Kidney capillary endothelial cell (primary cell): ENCODE measurements at regions not wholly inside any gene's neighbourhood (a gene's known extent, or its start where the extent isn't known, plus 50 kb on each side); places are given as distances from the start of the nearest gene placed in this dataset.
"Not testable (repeated sequence)": the region's sequence is repeated elsewhere in the genome, so short reads cannot be mapped to it uniquely, and the experiment has no call there.

Source experiments
- DNase-seq: peaks from one replicate; pipeline ENCODE4 v3.0.0-alpha.2; 2018; ENCODE audit warnings: low spot score

DNA sequence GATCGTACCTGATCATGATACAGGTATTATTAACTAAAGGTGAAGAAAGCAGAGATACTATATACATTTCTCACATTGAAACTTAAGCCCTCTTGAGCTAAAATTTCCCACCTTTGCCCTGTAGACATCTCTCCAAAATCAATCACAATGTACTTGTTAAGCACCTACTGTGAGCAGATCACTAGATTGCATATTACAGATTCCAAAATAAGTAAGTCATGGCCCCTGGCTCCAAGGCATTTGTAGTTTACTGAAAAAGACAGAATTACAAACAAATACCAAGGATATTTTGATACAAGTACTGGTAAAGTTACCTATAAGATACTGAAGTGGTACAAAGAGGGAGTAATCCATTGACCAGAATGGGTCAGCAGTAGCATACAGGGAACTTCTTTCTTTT lies 455.3 kb downstream of the STK39 start:
- no peak for DNase-seq

DNA sequence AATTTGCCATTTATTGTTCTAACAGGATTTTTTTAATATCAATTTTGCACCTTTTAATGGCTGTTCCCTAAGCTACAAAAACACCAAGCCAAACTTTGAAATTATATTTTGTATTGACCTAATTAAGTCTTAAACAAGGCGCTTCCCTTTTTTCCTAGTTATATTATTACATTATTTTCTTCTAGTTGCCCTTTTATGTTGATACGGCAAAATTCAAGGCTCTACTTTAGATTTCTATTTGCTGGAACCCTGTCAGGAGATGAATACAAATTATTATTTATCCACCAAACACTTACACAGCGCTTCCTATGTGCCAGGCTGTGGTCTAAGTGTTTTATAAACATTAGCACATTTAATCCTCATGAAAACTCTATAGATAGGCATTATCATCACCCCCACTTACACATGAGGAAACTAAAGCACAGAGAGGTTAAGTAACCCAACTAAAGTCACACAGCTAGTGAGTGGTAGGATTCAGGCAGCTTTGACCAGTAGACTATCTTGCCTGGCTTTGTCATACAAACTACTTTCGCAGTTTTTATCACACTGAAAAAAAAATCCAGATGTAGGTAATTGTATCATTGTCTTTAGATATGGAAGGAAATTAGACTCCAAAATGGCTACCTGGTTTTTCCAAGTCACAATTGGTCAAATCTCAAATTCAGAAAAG lies 456.5 kb downstream of the STK39 start:
- no peak for DNase-seq

DNA sequence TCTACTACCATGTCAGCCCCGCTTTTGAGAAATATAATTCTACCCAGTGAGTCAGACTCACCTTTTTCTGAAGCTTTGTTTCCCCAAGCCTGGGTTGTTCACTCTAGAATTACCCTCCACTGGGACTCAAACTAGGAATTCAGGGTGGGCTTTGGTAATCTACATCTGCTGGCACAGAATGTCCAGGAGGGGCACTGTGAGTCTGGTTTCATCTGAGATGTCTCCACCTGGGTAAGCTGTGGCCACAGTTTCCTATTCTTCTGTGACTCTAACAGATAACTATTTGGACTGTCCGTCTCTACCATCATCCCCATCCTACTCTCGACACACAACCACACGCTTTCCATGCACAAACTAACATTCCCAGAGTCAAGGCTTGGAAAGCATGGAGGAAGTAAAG lies 457.2 kb downstream of the STK39 start:
- no peak for DNase-seq

DNA sequence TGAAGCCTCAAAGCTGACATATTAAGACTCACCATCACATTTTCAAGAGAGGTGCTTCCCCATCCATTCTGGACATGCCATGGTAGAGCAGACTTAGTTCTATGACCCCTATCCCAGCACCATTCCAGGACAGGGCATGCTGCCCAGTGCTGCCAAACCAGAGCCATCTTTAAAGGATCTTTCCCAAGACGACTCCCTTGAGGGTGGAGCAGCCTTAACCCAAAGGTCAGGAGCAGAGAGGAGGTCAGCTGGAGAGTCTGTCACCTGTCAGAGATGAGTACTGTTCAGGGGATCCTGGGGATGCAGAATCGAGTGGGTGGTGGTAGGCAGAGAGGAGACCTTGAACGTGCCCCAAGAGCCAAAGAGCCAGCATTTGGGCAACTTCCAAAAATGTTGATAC lies 459.8 kb downstream of the STK39 start:
- DNase-seq = no peak

DNA sequence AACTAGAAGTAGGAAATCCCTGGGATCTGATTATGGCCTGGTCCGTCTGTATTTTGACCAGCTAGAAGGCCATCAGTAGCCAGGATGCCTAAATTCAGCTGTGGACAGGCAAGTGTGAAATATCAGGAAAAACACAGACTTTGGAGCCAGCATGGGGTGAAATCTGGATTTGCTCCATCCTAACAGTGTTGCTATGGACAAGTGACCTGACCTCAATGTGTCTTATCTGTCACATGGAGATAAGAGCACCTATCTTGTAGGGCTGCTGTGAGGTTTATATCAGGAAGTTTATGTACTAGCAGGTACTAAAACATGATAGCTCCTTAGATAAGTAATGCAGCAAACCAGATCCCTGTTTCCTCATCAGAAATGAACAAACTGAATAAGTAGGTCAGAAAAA lies 460.4 kb downstream of the STK39 start:
- no peak for DNase-seq

DNA sequence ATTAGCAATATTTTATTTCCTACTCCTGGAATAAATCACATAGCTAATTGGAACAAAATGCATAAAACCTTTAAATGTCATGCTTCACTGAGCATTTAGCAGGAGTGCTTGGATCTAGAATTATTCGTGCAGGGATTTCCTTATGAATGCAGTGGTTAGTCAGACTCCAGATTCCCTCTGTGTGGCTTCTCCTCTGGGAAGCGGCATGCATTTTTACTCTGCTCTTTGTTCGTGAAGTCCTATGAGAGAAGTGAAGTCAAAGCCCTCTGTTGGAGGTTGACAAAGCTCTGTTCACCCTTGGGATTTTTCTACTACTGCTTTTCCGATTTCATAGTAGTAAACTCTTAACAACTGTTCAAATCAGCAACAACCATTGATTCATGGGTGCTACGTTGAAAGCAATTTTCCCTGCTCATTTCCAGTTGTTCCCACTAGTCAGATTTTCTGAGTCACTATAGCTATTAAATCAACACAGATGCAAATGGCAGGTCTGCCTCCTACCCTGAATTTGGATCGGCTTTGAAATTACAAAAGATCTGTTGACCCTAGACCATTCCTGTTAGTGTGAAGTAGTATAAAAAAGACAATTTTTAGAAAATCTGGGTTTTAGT lies 461.7 kb downstream of the STK39 start:
- no peak for DNase-seq

DNA sequence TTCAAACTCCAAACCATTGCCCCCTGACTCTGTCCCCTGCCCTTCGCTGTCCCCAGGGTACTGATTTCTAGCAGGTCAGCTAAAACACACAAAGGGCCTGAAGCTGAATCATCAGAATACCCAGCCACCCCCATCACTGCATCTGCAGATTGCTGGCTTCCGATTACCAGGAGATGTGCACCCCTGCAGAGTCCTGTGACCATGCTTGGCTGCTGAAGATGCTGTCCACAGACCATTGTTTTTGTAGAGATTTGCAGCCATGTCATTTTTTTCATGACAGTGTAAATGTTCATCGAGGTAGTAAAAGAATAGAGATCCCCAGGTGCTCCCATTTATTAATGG lies 463.3 kb downstream of the STK39 start:
- DNase-seq = no peak

DNA sequence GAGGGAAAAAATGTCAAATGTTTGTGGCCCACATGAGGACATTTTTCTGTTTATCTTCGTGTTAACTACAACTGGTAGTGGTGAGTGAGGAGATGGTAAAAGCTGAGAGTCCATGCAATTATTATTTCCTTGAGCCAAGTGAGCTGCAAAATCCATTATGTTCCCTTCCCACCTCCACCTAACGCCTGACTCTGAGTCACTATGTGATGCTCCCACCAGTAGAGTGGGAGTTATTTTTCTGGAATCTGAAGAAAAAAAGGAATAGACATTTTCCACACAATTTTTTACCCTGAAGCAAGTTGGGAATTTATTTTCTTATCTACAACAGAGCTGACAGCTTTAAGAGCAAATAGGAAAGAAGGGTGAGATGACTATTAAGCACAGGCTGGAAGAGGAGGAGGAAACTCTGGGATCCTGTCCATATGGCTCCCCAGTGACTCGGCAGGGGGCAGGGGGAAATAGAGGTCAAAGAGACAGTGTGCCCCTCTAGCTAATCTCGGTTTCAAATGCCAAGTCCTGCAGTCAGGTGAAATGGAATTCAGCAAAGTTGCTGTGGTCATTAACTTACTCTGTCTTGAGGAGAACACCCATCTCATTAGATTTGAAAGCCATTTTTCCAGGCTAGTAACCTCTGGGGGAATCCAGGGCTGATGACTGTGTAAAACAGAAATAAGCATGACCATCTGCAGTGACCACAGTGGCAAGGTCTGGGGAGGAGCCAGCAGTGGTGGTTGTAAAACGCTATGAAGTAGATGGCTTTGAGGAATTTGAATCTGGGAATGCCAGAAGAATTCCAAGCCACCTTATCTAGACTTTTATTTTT lies 463.9 kb downstream of the STK39 start:
- DNase-seq = no peak

DNA sequence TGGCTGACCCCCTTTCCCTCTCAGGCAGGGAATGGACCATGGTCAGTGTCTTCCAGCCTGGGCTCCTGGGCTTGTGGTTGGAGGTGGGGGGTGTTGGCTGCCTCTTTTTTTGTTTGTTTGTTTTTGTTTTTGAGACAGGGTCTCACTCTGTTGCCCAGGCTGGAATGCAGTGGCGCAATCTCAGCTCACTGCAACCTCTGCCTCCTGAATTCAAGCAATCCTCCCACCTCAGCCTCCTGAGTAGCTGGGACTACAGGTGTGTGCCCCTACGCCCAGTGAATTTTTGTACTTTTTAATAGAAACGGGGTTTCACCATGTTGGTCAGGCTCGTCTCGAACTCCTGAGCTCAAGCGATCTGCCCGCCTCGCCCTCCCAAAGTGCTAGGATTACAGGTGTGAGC lies 465.8 kb downstream of the STK39 start:
- not testable (repeated sequence) for DNase-seq

DNA sequence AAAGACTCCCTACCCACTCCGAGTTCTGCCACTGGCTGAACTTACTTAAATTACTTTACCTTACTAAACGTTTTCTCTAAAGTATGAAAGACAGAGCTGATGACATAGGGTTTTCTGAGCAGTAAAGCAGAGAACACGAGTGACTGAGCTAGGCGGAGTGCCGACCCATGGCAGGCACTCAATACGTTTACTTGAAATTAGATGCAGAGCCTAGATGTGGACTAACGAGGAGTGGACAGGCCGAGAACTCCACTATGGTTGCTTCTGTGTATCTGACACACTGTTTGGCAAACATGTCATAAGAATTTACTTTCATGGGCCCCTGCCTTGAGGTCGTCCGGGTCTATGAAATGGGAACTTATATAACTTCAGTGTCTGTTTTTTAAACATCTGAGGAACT lies 471.0 kb downstream of the STK39 start:
- no peak for DNase-seq

DNA sequence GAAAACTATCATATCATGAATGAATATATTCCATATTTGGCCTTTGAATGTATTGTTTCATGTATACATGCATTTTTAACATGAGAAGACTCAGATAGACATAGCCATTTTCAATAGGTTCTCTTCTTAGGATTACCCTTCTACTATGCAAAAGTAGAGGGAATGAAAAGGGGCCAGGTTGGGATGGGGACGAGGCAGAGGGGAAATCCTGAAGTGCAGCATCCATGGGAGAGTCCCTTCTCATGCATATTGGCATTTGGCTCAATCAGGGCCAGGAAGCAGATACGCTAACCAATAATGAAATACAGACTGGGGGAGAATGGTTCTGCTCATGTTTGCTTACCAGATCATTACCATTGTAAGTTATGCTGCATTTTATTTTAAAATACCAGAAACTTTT lies 475.8 kb downstream of the STK39 start:
- no peak for DNase-seq

DNA sequence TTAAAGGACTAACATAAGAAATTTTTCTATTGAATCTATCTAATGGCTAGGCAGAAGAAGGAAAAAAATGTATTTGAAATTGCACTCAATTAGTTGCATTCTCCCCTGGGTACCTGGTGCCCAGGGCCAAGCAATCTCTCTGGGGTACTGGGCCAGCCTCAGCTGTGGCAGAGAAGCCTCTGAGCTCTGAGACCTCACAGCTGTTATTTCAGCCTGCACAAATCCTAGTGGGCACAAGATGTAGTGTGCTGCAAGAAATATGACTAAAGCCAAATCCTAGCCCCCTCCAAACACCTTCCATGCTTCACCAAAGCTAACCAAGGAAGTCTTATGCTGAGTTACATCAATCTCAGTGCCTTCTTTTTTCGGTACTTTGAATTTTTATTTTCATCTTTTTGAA lies 478.4 kb downstream of the STK39 start:
- no peak for DNase-seq

DNA sequence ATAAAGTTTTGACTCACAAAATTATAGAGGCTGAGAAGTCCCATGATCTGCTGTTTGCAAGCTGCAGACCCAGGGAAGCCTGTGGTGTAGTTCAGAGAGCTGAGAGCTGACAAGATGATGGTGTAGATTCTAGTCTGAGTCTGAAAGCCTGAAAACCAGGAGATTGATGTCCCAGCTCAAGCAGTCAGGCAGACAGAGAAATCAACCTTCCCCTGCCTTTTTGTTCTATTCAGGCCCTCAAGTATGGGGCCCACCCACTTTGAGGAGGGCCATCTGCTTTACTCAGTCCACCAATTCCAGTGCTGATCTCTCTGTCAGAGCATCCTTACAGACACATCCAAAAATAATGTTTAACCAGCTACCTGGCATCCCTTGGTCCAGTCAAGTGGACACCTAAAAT lies 479.6 kb downstream of the STK39 start:
- no peak for DNase-seq

DNA sequence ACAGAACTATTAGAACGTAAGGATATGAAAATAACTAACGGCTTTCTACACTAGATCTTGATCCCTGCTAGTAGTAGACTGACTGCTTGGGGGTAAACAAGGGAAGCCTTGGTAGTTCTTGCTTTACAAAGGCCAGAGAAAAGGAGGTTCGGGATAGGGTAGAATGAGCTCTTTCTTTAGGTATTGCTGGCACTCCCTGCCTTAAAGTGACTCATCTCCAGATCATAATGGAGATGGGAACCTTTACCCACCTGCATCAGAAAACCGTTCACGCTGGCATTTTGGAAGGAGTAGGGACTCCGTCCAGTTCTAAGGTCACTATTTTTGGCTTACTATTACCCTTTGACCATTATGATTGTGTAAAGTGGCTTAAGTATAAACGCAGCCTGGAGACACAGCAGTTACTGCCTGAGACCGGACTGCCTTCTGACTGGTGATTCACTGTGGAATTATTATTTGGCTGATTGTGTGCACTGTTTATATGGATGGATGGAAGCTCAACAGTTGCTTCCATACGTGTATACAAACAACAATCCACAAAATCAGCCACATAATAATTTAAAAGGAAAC lies 482.5 kb downstream of the STK39 start:
- DNase-seq = no peak

DNA sequence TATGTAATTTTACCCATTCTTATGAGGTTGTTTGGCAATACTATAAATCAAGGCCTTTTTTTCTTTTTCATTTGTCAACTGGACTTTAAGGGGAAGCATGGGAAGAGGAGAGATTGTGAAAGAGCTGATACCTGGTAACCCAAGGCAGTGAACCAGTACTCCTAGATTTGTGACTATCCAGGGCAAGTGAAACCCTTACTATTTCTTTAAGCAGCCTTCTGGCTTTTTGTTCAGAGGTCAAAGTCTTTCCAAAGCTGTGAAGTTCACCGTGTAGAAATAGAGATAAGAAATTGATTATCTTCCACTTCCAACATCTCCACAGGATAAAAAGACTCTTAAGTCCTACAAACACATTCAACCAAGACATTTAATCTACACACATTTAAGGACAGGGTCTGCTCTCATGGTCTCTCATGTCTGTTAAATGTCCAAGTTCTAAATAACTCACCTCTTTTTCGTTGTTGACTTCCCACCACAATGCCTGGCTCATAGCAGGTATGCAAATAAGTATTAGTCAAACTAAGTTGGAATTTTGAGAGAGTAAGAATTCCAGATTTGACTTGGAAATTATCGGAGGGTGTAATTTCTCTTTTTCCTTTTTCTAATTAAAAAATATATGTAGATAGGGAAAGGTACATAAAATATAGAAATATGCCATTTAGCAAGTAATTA lies 485.8 kb downstream of the STK39 start:
- DNase-seq = no peak

DNA sequence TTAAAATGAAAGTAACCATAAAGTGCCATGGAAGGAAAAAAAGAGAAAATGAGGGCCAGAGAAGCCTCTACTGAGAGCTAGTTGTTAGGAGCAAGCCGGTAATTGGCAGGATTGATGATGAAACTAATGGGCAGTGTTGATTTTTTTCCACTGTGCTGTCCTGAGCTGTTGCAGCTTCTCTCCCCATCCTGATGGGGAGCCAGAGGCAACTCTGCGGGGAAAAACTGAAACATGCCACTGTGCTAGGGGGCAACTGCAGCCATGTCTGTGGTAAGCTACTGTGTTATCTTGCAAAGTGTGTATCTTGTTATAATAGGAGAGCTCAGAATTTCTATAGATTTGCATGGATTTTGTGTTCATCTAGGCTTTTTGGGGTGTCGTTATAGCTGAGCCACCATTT lies 487.9 kb downstream of the STK39 start:
- DNase-seq = no peak

DNA sequence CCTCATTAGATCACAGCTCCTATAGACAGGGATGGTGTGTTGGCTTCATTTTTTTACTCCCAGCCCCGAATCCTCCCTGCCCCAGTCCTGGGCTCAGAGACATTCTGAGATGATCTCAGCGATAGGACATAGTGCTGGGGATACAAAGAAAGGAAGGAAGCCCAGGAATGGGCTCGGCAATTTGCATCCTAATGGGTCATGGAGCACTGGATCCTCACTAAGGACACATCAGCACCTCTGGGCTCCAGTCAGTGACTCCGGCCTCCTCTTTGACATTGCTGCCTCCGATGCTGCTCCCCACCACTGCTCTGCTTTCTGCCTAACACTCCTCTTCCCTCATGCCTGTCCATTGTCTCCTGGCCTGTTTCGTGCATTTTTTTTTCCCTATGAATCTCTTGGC lies 489.1 kb downstream of the STK39 start:
- no peak for DNase-seq

DNA sequence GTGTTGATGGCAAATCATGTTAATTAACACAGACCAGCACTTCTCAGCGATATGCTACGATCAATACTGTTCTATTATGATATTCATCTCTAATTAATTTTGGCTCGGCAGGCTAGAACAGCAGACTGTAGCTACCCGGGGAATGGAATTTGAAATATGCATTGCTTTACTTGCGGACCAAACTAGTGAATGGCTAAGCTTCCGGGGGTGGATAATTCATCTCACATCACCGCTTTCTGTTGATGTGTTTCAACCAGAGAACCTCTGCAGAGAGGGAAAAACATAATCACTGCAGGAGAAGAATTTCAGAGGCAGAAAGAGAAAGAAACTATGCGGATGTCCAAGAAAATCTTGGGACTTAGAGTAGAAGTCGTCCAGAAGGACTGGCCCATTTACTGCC lies 490.9 kb downstream of the STK39 start:
- no peak for DNase-seq

DNA sequence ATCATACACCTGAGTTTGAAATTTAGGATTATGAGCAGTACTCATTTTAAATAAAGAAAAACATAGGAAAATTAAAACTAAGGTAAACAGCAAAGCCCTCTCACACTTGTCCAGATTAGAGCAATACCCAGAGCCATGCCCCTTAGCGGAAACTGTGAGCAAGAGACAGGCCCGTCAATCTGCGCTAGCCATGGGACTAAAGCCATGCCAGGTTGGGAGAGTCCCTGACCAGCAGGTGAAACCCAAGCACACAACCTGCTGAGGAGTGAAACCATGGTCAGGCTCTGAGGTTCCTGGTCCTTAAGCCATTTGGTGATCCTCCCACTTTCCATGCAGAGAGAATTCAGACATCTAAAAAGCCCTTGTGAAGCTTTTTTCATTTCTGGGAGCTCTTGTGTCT lies 494.3 kb downstream of the STK39 start:
- no peak for DNase-seq

DNA sequence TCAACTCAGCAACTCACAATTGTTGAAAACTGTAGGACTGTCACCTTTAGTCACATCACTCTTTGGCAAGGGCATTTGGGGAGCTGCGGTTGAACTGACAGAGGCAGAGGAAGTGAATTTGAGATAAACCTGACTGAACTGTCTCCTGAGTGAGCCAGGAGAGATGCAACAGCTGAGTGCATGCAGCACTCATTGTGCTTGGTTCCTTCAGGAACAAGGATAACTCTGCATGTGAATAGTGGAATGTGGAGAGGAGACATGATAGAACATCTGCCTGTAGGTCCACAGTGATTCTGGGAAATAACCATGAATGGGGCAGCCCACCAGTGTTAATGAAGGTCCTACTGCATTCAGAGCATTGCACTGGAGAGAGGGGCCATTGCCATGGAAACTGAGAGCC lies 494.7 kb downstream of the STK39 start:
- no peak for DNase-seq

DNA sequence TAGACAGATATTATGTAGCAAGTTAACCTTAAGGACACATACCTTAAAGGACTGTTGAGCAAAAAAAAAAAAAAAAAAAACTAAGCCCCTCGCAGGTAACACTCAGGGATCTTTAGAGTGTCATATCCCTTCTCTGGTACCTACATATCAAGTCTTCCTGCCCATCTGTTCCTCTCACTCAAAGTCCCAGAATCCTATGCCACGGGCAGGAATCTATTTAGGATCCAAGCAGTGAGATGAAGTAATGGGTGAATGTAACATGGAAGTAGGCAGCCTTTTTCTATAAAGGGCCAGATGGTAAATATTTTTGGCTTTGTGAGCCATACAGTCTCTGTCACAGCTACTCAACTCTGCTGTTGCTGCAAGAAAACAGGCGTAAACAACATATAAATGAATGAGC lies 496.7 kb downstream of the STK39 start:
- no peak for DNase-seq

DNA sequence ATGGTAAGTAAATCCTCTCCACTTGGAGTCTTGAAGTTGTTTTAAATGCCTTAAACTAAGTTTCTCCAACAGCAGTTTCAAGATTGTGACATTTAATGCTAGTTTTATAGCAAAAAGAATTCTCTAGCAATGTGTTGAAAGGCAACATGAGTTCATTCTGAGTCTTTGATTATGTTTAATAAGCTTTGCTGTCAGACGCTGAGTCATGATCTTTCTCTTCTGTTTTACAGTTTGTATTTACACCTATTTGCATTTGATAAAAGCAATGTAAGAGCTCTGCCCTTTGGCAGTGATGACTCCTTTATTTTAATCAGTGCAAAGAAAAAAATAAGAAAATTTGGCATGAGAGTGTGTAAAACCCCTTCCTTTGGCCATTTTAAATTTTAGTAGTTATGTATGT lies 497.7 kb downstream of the STK39 start:
- no peak for DNase-seq

DNA sequence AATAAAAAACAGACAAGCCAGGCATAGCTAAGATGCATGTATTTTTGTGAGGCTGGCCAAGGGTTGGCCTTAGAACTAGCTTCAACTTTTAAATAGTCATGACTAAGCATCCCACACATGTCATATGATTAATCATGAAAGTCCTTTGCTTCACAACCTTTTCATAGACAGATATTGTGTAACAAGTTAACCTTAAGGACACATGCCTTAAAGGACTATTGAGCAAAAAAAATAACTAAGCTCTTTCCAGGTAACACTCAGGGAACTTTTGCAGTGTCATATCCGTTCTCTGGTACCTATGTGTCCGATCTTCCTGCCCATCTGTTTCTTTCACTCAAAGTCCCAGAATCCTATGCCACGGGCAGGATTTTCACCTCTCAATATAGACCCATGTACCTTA lies 498.4 kb downstream of the STK39 start:
- DNase-seq = no peak
